ENCODE measurements at regions not wholly inside any gene's neighbourhood (a gene's known extent, or its start where the extent isn't known, plus 50 kb on each side); places are given as distances from the start of the nearest gene placed in this dataset.

DNA sequence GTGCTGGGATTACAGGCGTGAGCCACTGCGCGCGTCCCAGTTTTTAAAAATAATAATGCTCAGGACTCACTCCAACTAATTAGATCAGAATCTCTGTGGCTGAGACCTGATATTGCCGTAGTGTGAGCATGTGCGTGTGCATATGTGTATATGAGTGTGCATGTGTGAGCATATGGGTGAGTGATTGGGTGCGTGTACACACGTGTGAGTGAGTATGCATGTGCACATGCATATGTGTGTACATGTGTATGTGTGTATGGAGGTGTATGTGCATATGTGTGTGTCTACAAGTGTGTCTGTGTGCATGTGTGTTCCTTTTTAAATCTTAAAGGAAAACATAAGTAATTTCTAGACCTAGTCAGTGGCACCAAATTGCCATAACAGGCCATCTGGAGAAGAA lies 54.8 kb upstream of the CKS2 start:
- TF ChIP-seq, protein P1, sequence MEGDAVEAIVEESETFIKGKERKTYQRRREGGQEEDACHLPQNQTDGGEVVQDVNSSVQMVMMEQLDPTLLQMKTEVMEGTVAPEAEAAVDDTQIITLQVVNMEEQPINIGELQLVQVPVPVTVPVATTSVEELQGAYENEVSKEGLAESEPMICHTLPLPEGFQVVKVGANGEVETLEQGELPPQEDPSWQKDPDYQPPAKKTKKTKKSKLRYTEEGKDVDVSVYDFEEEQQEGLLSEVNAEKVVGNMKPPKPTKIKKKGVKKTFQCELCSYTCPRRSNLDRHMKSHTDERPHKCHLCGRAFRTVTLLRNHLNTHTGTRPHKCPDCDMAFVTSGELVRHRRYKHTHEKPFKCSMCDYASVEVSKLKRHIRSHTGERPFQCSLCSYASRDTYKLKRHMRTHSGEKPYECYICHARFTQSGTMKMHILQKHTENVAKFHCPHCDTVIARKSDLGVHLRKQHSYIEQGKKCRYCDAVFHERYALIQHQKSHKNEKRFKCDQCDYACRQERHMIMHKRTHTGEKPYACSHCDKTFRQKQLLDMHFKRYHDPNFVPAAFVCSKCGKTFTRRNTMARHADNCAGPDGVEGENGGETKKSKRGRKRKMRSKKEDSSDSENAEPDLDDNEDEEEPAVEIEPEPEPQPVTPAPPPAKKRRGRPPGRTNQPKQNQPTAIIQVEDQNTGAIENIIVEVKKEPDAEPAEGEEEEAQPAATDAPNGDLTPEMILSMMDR (IDR thresholded peaks at IDR 0.05), result no peak
- no peak for TF ChIP-seq POLR2A (IDR thresholded peaks at IDR 0.05)
